ENCODE measurements at regions not wholly inside any gene's neighbourhood (a gene's known extent, or its start where the extent isn't known, plus 50 kb on each side); places are given as distances from the start of the nearest gene placed in this dataset.

GRCh38 chr22:49689858-49690257 lies 137.8 kb downstream of the BRD1 start (continued):
- TF ChIP-seq, protein P1, sequence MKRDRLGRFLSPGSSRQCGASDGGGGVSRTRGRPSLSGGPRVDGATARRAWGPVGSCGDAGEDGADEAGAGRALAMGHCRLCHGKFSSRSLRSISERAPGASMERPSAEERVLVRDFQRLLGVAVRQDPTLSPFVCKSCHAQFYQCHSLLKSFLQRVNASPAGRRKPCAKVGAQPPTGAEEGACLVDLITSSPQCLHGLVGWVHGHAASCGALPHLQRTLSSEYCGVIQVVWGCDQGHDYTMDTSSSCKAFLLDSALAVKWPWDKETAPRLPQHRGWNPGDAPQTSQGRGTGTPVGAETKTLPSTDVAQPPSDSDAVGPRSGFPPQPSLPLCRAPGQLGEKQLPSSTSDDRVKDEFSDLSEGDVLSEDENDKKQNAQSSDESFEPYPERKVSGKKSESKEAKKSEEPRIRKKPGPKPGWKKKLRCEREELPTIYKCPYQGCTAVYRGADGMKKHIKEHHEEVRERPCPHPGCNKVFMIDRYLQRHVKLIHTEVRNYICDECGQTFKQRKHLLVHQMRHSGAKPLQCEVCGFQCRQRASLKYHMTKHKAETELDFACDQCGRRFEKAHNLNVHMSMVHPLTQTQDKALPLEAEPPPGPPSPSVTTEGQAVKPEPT (CRISPR knock-in tag; IDR thresholded peaks at IDR 0.05; ENCODE audit: low read depth), result no peak
- no peak for TF ChIP-seq KIAA2018 (CRISPR knock-in tag; IDR thresholded peaks at IDR 0.05; ENCODE audit: borderline replicate concordance)
- TF ChIP-seq KMT2B (CRISPR knock-in tag; IDR thresholded peaks at IDR 0.05), result no peak
- no peak for TF ChIP-seq DMAP1 (CRISPR knock-in tag; IDR thresholded peaks at IDR 0.05)

All from HepG2 (cell line).